DMS53 treated with DMSO at 0.1 percent for 48 hours (cell line): ENCODE measurements at regions not wholly inside any gene's neighbourhood (a gene's known extent, or its start where the extent isn't known, plus 50 kb on each side); places are given as distances from the start of the nearest gene placed in this dataset.

ENCODE experiments used
- DNase-seq: peaks from one replicate; lab custom pipeline; 2025; ENCODE audit not compliant: unreplicated experiment; lab: John Stamatoyannopoulos, UW

- no peak for DNase-seq
These were observed 721.8 kb downstream of the UTRN start for GRCh38 chr6:145006914-145007313.

- DNase-seq, result no peak
These were observed 723.6 kb downstream of the UTRN start for GRCh38 chr6:145008715-145009114.

GRCh38 chr6:145009711-145010110, 724.6 kb downstream of the UTRN start:
- no peak for DNase-seq

GRCh38 chr6:145012039-145012662, 723.2 kb downstream of the EPM2A start:
- DNase-seq, result no peak

- DNase-seq, result no peak
These were observed 719.4 kb downstream of the EPM2A start for GRCh38 chr6:145015739-145016558.

GRCh38 chr6:145017051-145017450, 718.3 kb downstream of the EPM2A start:
- DNase-seq, result no peak

DNA sequence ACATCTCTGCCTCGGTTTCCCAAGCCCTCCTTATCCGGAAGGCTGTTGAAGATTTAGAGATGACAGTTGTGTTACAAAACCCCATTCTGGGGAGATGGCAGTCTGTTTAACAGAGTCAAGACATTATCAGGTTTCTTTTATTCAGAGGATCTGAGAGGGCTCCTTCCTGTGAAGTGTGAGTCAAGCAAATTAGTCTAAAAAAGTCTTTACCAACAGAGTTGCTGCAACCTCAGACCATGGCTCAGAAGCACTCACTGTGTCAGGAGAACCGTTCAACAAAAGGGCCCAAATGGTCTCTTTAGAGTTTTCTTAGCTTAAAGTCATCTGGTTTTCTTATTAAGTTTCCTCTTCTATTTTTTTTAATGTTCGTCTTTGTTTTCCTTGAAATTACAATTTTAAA, 717.8 kb downstream of the EPM2A start:
- DNase-seq, result no peak

DNA sequence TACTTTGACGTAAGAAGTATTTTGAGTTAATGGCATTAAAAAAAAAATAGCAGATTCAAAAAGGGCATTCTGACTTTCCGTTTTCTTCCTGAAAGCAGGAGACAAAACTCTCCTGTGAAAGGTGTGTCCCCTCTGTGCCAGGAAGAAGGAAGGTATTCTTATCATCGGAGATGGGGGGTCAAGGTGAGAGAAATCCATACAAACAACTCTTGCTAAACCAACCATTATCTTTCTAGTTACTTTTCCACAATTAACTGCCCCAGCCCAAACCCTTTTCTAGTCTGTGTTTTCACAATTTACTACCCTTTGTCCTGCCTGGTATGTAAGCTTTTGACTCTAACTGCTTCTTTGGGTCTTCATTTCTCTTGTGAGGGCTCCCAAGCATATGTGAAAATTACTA, 717.3 kb downstream of the EPM2A start:
- DNase-seq, result no peak

GRCh38 chr6:145020114-145020513, 715.2 kb downstream of the EPM2A start:
- no peak for DNase-seq

DNA sequence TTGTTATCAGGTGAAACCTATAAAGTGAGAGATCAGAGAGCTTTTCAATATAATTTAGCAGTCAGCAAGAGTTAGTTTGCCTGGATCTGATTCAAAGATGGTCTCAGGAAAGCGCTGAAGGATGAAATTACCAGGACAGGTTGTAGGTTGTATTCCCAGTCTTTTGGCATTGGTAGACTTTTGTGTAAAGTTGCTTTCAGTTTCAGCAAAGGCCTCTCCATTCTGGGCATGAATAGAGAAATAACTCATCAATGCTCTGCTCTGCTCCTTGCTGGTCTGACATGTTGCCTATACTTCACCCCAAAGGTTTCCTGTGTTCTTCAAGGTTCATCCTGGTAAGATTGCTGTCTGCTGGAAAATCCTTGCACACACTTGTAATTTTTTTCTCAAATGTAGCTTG, 714.8 kb downstream of the EPM2A start:
- DNase-seq, result no peak

DNA sequence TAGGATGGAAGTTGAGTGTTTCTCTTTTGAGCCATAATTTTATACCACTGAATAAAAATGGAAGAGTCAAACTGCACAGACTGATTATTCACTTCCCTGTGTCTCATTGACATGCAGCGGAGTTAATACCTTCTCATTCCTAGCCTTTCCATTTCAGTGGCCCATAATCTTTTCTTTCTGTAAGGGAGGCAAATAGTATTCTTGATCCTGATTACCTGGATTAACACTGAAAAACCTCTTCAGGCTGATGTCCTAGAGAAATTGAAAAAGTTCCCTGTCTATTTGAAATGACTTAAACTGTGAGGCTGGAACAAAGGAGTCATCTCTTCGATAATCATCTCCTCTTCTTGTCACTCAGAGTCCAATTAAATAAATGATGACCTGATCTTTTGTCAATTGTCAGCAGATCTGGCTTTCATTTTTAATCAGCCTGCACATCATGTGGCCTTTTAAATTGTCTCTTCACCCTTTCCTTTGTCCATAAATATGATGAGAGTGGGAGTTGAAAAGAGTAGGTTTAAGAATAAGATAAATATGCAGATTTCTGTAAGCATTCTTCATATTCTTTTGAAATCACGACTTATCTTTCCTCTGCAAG, 713.0 kb downstream of the EPM2A start:
- DNase-seq, result no peak

DNA sequence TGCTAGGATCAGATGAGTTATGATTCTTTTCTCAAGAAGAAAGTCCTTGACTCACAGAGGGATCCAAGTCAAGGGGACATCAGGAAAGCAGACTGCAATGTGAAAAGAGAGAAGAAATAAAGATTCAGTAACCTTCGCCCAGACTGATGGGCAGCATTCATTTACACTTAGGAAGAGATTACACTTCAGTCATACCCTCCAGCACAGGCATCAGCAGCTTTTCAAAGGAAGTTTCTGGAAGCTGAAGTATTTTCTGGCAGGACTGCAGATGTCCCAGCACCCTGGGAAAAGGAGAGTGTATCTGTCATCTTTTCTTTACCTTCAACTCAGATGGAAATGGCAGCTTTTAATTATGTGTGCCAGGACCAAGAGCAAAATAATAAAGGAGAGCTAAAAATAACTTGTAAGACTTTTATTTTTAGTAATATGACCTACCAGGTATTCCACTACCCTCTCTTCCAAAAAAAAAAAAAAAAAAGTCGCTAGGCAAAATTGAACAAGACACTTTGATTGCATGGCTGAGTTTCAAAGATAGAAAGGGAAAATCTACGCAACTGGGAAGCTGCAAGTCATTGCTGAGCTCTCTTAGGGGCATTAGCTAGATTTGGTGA, 712.1 kb downstream of the EPM2A start:
- no peak for DNase-seq

- peak; percentile 81 for DNase-seq
These were observed 709.8 kb downstream of the EPM2A start for GRCh38 chr6:145025488-145025887.

GRCh38 chr6:145026267-145026679, 709.0 kb downstream of the EPM2A start:
- DNase-seq, result no peak

GRCh38 chr6:145028144-145028818, 707.0 kb downstream of the EPM2A start:
- DNase-seq, result peak; percentile 26

- DNase-seq, result no peak
These were observed 704.3 kb downstream of the EPM2A start for GRCh38 chr6:145031001-145031400.

GRCh38 chr6:145031962-145032361, 703.4 kb downstream of the EPM2A start:
- DNase-seq, result no peak

GRCh38 chr6:145032562-145033145, 702.7 kb downstream of the EPM2A start:
- no peak for DNase-seq

GRCh38 chr6:145034664-145035063, 700.7 kb downstream of the EPM2A start:
- DNase-seq, result no peak

DNA sequence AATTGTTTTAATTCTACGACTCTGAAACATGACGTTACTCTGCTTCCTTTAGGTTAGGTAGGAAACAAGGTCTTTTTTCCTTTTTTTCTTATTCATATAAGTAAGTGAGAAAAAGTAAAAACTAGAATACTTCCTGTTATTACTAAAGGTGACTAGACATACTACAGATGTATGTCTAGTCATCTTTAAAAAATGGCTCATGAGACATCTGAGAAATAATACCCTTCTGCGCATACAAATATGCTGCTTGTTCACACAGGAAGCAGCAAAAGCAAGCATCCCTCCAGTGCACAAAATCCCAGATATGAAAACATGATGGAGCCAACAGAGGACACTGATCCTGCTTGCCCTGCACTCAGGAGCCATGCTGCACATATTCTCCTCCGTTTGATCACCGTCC, 699.1 kb downstream of the EPM2A start:
- DNase-seq, result no peak
